ENCODE measurements at regions not wholly inside any gene's neighbourhood (a gene's known extent, or its start where the extent isn't known, plus 50 kb on each side); places are given as distances from the start of the nearest gene placed in this dataset.

- H3K4me1 ChIP-seq, result no peaks in the 10 kb centered on the region
- H3K4me3 ChIP-seq, result no peak overlapping the region
- H3K9me3 ChIP-seq, result no peaks in the 10 kb centered on the region
- H3K36me3 ChIP-seq, result no peaks in the 10 kb centered on the region
- no peak for DNase-seq (ENCODE audit: low spot score in 2 of 2)
- TF ChIP-seq POLR2AphosphoS5 (IDR thresholded peaks at IDR 0.05) (no peak), POLR2A (IDR thresholded peaks at IDR 0.05) (no peak), EP300 (IDR thresholded peaks at IDR 0.05) (no peak), CTCF (IDR thresholded peaks at IDR 0.05) (no peak)
- no peaks in the 10 kb centered on the region for H3K27me3 ChIP-seq
- H3K27ac ChIP-seq, result no peak overlapping the region
- 38% methylated on average over 4 of the region's 4 CpGs for WGBS
Measured at GRCh38 chr18:39481281-39481680, 1915.7 kb upstream of the CELF4 start.

GRCh38 chr18:39480494-39481195 is 1915.0 kb upstream of the CELF4 start:
- DNase-seq (ENCODE audit: low spot score in 2 of 2), result no peak
- no peak overlapping the region for H3K27ac ChIP-seq
- H3K4me3 ChIP-seq, result no peak overlapping the region
- H3K36me3 ChIP-seq, result no peaks in the 10 kb centered on the region
- 71% methylated on average over 4 of the region's 4 CpGs for WGBS
- no peaks in the 10 kb centered on the region for H3K27me3 ChIP-seq
- TF ChIP-seq POLR2AphosphoS5 (IDR thresholded peaks at IDR 0.05), result no peak
- TF ChIP-seq EP300 (IDR thresholded peaks at IDR 0.05), result no peak
- TF ChIP-seq CTCF (IDR thresholded peaks at IDR 0.05), result no peak
- TF ChIP-seq POLR2A (IDR thresholded peaks at IDR 0.05), result no peak
- H3K4me1 ChIP-seq, result no peaks in the 10 kb centered on the region
- H3K9me3 ChIP-seq, result no peaks in the 10 kb centered on the region

GRCh38 chr18:39464006-39464405 is 1898.4 kb upstream of the CELF4 start:
- TF ChIP-seq EP300 (IDR thresholded peaks at IDR 0.05), result no peak
- no peak for TF ChIP-seq POLR2AphosphoS5 (IDR thresholded peaks at IDR 0.05)
- TF ChIP-seq CTCF (IDR thresholded peaks at IDR 0.05), result no peak
- TF ChIP-seq POLR2A (IDR thresholded peaks at IDR 0.05), result no peak
- no peaks in the 10 kb centered on the region for H3K27me3 ChIP-seq
- no peak overlapping the region for H3K27ac ChIP-seq
- no peaks in the 10 kb centered on the region for H3K9me3 ChIP-seq
- DNase-seq (ENCODE audit: low spot score in 2 of 2), result no peak
- no peaks in the 10 kb centered on the region for H3K4me1 ChIP-seq
- H3K4me3 ChIP-seq, result no peak overlapping the region
- H3K36me3 ChIP-seq, result no peaks in the 10 kb centered on the region

- H3K36me3 ChIP-seq, result no peaks in the 10 kb centered on the region
- TF ChIP-seq EP300 (IDR thresholded peaks at IDR 0.05) (no peak), POLR2A (IDR thresholded peaks at IDR 0.05) (no peak), POLR2AphosphoS5 (IDR thresholded peaks at IDR 0.05) (no peak), CTCF (IDR thresholded peaks at IDR 0.05) (no peak)
- no peaks in the 10 kb centered on the region for H3K27me3 ChIP-seq
- no peaks in the 10 kb centered on the region for H3K4me1 ChIP-seq
- H3K4me3 ChIP-seq, result no peak overlapping the region
- DNase-seq (ENCODE audit: low spot score in 2 of 2), result no peak
- H3K9me3 ChIP-seq, result no peaks in the 10 kb centered on the region
- WGBS, result 71% methylated on average over 1 of the region's 1 CpG
- no peak overlapping the region for H3K27ac ChIP-seq
Measured at GRCh38 chr18:39462436-39462835, 1896.8 kb upstream of the CELF4 start.

- no peaks in the 10 kb centered on the region for H3K36me3 ChIP-seq
- no peak for DNase-seq (ENCODE audit: low spot score in 2 of 2)
Measured at GRCh38 chr18:39460136-39460535, 1894.5 kb upstream of the CELF4 start.

More at GRCh38 chr18:39460136-39460535, 1894.5 kb upstream of the CELF4 start:
- H3K9me3 ChIP-seq, result no peaks in the 10 kb centered on the region
- no peaks in the 10 kb centered on the region for H3K27me3 ChIP-seq
- no peak for TF ChIP-seq EP300 (IDR thresholded peaks at IDR 0.05)
- TF ChIP-seq CTCF (IDR thresholded peaks at IDR 0.05), result no peak
- H3K27ac ChIP-seq, result no peak overlapping the region
- no peak overlapping the region for H3K4me3 ChIP-seq
- no peaks in the 10 kb centered on the region for H3K4me1 ChIP-seq
